Suppressor macrophage (primary cell): ENCODE measurements at regions not wholly inside any gene's neighbourhood (a gene's known extent, or its start where the extent isn't known, plus 50 kb on each side); places are given as distances from the start of the nearest gene placed in this dataset.
"Not testable (repeated sequence)": the region's sequence is repeated elsewhere in the genome, so short reads cannot be mapped to it uniquely, and the experiment has no call there.

Experiments
- DNase-seq, 4 experiments: peaks; one replicate each; pipeline ENCODE4 v3.0.0-alpha.2; 2020 to 2022

DNA sequence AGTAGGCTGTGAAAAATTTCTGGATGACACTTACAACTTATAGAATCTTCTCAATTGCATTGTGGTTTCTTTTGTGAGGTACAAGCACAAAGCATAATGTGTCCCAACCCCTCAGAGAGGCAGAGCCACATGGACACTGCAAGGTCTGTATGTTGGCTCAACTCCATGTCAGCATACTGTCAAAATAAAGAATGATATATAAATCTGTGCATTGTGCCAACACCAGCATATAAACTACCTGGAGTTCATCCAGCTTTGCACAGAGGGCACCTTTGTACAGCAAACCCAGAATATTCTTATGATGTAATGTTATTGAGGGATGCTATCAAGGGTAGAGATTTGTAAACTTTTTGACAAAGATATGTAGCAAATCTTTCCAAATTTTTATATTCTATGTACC is 1065.8 kb upstream of the MIR17HG start:
- DNase-seq, result no peak

DNA sequence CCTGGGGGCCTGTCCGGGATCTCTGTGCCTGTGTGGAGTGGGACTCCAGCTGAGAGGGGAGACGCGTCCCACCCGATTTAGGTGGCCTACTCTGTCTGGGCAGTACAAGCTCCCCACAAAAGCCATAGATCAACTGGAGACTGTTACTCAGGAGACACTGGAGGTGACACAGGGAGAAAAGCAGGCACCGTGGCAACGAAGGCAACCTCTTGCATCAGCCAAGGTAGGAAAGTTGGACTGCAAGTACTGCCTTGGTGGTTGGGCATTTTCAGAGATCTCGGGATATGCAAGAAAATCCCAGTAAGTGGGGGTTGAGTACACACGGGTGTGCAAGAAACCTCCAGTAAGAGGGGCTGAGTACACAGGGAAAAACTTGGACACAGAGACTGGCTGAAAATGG is 1060.0 kb upstream of the MIR17HG start:
- no peak for DNase-seq

DNA sequence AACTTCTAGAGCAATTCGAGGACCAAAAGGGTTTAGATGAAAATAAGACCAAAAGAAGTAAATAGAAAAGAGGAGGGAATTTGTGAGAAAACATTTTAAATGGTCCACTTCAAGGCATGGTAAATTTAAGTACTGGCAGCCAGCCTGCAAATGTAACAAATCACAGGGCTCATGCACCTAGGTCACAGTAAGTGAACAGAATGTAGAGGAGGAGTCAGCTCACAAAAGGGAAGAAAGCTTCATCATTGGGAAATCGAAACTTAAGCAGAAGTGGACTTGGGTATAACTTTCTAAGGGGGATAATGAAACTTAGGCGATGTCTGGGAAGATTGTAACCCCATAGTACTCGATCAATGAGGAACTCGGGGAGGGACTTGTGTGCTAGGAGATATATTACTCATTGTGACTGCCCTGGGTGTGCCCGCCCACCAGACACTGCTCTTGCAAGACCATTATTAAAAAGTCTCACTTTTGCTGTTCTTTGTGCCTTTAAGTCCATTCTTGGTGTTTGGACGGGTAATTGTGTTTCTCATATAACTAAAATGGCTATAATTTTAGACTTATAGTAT is 1053.6 kb upstream of the MIR17HG start:
- peak in 2 of 4 experiments; percentile 11 to 15 for DNase-seq

DNA sequence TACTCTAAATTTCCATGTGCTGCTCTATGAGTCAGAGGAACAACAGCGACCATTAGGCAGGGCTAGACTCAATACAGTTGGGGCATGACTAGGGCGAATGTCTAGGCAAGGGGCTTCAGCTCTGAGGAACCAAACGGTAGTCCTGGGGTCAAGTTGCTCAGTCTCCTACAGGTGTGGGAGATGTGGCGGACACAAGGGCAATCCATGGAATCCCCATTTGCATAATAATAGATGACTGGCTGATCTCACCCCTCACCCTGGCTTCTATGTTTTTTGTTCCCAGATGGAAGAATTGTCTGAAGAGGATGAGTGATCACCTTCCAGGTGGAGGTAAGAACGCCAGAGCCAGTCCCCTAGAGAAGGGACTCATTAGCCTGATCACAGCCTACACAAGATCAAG is 1048.2 kb upstream of the MIR17HG start:
- DNase-seq, result no peak

DNA sequence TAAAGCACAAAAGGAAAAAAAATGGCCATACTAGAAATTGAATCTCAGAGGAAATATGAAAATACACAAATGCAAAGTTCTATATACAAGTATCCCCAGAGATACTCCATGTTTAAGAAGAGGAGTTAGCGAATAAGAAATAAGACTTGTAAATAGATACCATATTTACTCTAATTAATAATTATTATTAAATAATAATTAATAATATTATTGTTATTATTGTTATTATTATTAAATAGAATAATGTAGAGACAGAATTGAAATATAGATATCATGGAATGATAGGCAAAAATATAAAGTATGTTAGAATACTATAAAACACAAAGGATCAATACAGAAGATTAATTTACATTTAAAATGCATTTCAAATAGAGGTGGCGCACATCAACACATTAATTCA is 1047.5 kb upstream of the MIR17HG start:
- DNase-seq, result no peak

DNA sequence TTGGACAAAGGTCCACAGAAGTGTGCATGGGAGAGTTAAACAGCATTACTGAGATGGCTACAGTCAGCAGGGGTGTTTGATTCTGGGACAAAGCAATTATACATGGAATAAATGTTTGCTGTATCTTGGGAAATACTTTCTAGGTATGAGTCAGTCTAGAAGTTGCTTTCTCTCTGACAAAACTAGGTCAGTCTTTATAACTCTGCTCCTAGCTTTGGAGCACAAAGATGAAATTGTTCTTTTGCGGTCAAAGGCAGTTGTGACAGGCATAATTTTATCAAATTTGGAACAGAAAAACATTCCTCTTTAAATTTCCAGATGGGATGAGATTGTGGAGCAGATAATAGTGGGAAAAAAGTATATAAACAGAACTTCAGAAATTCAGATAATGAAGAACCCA is 1045.4 kb upstream of the MIR17HG start:
- no peak for DNase-seq

DNA sequence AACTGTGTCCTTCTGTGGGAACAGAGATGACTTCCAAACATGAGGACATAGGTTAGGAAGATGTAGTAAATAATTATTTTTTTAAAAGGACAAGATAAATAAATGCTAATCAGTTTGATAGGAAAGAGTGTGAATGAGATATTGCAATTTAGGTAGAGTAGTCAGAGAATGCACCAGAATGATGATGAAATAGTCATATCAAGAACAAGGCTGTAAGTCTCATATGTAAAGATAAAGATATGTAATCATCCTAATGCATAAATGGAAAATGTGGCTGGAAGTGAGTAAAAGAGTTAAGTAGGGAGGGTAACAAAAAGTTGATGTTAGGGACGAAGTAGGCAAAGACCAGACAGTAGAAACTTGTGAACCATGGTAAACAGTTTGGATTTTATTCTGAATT is 1041.7 kb upstream of the MIR17HG start:
- DNase-seq, result no peak

DNA sequence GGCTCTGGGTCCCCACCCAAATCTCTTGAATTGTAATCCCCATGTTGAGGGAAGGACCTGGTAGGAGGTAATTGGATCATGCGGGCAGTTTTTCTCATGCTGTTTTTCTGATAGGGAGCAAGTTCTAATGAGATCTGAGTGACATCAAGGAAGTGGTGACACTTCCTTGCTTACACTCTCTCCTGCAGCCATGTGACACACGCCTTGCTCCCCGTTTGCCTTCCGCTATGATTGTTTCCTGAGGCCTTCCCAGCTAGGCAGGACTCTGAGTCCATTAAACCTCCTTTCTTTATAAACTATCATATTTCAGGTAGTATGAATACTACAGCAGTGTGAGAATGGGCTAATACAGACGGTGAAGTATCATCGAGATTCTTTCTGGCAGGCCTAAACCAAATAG is 1040.4 kb upstream of the MIR17HG start:
- DNase-seq, result no peak

DNA sequence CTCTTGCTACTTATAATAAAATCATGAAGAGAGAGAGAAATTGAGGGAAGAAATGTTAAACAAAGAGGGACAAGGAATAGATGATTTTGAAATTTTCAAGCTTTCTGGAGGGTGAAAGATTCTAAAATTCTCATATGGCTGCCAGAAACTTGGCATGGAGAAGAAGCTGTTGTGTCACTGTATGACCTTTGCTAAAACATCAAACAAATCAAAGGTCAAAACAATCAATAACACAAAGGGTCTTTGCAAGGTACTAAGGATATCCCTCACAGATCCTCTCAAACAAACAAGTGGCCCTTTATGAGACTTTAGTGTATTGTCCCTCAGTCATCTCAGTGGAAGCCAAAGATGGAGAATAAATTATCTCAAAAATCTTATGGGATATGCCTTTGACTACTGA is 1039.2 kb upstream of the MIR17HG start:
- DNase-seq, result no peak

DNA sequence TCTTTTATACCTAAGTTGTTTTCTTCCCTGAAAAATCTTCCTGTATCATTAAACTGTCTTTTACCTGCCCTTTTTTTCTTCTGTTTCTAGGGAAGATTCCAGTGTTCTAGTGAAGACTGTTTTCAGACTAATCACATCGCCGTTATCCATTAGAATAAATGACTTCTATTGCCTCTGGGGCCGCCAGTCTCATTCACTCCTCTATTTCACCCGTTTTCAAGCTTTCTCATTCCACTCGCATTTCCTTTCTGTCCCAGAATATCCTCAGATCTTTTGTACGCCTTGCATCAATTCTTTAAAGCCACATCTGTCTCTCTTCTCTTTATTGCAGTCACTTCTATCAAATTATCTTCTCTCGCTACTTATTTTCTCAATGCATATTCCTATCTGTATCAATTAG is 1035.6 kb upstream of the MIR17HG start:
- DNase-seq, result no peak

DNA sequence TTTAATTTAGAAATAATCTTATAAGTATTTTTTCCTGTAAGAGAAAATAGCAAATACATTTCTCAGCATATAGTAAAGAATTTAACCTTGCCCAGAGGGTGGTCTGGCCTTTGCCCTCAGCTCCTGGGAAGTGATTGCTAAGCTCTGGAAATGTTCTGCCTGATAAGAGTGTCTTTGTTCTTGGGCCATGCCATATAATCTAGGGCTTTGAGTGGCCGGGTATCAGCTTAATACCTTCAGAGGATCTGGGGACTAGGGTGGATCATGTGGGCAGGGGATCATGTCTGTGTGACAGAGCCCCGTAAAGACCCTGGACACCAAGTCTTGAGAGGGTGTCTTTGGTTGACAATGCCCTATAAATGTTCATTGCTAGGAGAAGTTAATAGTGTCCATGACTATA is 1032.4 kb upstream of the MIR17HG start:
- no peak for DNase-seq

DNA sequence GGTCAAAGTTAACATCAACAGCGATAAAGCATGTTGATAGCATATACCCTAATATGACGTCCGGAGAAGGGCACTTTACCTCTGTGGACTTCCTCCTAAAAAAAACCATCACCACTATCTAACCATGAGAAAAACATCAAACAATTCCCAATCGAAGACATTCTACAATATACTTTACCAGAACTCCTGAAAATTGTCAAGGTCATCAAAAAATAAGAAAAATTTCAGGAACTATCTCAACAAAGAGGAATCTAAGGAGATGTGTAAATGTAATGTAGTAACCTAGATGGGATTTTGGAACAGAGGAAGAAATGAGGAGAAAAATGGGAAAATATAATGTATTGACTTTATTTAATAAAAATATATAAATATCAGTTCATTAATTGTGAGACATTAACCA is 1026.8 kb upstream of the MIR17HG start:
- DNase-seq, result no peak

DNA sequence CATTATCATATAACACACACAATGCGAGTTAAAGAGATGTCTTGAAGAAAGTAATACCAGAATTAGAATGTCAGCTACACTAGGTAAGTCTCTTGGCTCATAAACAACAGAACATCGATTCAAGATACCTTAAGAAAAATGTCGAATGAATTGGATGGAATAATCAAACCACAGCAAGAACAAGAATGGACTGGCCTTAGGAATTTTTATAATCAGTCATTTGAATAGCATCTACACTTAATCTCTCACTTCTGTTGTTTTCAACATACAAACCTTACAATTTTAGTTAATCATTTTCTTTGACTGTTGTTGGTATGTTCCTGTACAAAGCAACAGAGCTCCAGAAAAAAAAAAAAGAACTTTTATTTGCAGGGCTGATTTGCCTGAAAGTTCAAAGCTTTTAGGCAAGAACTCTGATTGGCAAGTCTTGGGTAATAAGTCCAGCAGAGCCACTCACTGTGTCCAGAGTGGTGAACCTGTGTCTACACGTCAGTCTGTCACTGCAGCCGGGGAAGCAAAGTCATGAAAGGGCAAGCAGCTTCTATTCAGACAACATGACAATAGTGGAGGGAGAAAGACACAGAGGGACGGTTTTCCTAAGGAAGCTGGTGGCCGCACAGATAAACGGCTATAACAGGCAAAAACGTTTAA is 1026.1 kb upstream of the MIR17HG start:
- no peak for DNase-seq

DNA sequence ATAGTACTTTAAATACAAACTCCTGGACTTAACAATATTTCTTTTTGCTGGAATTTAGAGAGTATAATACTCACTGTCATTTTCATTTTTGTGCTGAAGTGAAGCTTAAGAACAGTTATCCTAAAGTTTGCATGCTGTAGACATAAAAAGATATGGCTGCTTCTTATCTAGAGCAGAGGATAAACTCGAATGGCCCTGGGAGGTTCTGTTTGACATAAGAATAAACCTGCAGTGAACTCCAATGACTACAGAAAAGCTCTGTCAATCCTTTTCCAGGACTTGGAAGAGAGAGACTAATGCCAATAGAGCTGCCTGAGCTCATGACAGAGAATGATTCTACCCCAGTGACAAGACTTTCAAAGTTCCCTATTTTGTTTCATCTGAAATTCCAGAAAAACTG is 1017.8 kb upstream of the MIR17HG start:
- no peak for DNase-seq

DNA sequence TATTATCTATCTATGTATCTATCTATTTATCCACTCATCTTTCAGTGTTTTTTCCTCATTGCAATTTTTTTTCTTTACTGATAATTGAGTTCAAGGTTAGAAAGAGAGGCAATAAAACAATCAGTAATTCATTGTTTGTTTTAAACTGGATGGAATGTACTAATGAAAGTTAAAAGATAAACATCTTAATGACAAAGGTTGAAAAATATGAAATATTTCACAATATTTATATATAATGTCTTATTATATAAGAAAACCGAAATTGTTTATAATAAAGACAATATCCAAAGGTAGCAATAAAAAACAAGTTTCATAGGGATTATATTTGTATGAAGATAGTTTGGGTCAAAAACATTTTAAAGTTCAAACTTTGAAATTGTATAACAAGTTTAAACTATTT is 1015.5 kb upstream of the MIR17HG start:
- DNase-seq, result no peak

DNA sequence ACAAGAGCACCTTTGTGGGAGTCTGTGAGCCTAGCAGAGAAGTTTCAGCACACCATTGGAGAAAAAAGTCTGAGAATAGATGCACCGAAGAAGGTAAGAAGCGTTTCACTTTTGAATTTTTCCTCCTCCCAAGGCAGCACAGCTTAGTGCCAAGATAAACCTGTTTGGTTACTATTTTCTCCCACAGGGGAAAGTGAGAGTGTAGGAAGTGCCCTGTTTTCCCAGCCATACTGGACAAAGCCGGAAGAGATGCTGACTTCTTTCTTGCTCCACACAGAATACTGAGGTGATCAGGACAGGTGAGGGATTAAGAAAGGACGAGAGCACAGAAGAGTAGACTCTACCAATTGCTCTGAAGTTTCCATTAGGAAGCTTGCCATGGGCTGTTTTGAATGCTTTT is 1011.0 kb upstream of the MIR17HG start:
- DNase-seq, result no peak

DNA sequence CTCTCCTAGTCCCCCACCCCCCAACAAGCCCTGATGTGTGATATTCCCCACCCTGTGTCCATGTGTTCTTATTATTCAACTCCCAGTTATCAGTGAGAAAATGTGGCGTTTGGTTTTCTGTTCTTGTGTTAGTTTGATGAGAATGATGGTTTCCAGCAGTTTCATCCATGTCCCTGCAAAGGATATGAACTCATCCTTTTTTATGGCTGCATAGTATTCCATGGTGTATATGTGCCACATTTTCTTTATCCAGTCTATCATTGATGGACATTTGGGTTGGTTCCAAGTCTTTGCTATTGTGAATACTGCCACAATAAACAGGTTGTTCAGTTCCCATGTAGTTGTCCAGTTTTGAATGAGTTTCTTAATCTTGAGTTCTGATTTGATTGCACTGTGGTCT is 1006.1 kb upstream of the MIR17HG start:
- DNase-seq, result not testable (repeated sequence)

DNA sequence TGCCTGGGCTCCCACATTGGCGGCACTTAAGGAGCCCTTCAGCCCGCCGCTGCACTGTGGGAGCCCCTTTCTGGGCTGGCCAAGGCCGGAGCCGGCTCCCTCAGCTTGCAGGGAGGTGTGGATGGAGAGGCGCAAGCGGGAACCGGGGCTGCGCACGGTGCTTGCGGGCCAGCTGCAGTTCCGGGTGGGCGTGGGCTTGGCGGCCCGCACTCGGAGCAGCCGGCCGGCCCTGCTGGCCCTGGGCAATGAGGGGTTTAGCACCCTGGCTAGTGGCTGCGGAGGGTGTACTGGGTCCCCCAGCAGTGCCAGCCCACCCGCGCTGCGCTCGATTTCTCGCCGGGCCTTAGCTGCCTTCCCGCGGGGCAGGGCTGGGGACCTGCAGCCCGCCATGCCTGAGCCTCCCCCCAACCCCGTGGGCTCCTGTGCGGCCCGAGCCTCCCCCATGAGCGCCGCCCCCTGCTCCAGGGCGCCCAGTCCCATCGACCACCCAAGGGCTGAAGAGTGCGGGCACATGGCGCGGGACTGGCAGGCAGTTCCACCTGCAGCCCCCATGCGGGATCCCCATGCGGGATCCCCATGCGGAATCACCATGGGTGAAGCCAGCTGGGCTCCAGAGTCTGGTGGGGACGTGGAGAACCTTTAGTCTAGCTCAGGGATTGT is 998.9 kb upstream of the MIR17HG start:
- DNase-seq, result not testable (repeated sequence)

DNA sequence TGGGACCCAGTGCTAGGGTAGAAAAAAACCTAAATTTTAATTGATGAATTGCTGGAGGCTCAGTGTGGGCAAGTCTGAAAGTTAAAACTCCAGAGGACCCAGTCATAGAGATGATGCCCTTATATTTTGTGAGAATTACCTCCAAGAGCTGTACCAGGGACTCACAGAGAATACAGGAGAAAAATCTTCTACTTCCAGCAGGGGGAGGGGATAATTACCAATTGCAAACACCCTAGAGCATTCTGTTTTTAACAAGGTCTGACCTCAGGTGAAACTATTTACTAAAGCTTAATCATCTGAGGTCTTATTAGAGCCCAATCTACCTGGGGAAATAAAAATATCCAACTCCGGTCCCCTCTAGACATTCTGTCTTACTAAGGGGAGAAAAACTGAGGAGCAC is 994.7 kb upstream of the MIR17HG start:
- DNase-seq, result no peak

DNA sequence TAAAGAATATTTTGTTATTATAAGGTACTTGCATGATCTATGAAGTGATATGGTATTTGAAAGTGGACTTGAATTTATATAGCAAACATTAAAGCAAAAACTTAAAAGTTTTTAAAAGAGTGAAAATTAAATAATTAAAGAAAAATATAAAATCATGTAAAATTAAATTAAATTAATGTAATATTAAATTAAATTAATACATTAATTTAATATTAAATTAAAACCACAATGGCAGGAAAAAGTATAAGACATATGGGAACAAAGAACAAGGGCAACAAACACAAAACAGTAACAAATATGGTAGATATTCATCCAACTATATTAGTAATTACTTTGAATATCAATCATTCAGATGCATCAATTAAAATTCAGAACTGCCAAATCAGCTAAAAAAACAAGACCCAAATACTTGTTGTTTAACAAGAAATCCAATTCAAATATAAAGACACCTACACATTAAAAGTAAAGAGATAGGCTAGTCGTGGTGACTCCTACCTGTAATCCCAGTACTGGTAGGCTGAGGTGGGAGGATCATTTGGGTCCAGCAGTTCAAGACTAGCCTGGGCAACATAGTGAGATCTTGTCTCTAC is 992.2 kb upstream of the MIR17HG start:
- no peak for DNase-seq

DNA sequence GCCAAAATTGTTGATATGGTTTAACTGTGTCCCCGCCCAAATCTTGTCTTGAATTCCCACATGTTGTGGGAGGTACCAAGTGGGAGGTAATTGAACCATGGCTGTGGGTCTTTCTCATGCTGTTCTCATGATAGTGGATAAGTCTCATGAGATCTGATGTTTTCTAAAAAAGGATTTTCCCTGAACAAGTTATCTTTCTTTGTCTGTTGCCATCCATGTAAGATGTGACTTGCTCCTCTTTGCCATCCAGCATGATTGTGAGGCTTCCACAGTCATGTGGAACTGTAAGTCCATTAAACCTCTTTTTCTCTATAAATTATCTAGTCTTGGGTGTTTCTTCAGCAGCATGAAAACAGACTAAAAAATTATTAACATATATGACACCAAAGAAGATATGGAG is 986.7 kb upstream of the MIR17HG start:
- no peak for DNase-seq

DNA sequence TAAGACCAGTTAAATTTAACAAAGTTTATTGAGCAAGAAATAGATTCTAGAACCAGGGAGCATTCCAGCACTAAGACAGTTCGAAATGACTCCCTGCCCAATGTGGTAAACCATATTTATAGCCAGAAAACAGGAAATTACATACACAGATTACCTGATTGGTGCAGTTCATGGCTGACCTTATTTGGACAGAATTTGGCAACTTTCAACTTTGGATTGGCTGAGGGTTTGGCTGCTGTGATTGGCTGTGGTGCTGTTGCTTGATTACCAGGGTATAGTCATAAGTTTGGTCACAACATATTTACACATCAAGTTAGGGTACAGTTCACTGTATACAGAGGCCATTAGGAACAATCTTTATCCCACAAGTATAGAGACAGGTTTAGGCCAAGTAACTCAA is 984.8 kb upstream of the MIR17HG start:
- peak in 2 of 4 experiments; percentile 0 for DNase-seq

DNA sequence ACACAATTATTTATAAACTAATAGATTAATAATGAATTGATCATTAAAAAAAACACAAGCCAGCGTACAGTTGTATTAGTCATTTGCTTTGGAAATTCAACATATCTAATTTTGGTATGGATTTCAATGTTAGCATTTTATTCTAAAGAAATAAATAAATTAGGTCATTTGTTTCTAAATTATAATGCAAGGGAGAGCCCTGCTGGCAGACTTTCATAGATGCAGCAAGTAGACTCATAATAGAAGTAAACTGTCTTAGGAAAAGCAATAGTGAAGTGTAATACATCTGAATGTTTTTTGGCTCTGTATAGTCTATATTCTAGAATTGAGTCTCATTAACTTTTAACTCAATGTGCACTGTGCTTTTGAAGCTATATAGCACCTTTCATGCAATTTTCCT is 982.4 kb upstream of the MIR17HG start:
- no peak for DNase-seq

DNA sequence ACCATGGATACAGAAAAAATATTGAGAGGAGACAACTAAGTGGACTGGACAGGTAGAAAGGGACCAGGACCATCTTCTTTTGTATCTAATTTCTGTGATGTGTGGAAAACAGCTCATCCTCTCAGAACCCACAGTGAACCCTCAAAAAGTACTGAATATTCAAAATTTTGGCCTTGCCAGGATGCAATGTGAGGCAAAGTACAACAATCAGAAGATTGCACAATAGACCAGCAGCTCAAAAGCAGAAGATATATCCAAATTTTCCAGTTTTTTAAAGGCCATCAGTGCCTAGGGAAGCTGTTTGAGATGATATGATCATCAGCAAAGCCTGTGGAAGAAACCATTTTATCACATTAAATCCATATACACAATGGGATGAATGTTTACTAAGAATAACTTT is 973.3 kb upstream of the MIR17HG start:
- DNase-seq, result no peak
